B cell (primary cell): ENCODE measurements at regions not wholly inside any gene's neighbourhood (a gene's known extent, or its start where the extent isn't known, plus 50 kb on each side); places are given as distances from the start of the nearest gene placed in this dataset.

Source experiments
- CTCF ChIP-seq: fragments of 200-600 bp; IDR thresholded peaks from one replicate; pipeline ENCODE4 v1.8.0; 2022; ENCODE audit warnings: antibody characterized with exemption, mild to moderate bottlenecking
- EZH2 ChIP-seq: IDR thresholded peaks from 2 replicates; pipeline ENCODE4 v1.6.1; 2012; ENCODE audit warnings: borderline replicate concordance, low read depth, mild to moderate bottlenecking, moderate library complexity, low read length; ENCODE audit not compliant: insufficient read depth, poor library complexity, severe bottlenecking

DNA sequence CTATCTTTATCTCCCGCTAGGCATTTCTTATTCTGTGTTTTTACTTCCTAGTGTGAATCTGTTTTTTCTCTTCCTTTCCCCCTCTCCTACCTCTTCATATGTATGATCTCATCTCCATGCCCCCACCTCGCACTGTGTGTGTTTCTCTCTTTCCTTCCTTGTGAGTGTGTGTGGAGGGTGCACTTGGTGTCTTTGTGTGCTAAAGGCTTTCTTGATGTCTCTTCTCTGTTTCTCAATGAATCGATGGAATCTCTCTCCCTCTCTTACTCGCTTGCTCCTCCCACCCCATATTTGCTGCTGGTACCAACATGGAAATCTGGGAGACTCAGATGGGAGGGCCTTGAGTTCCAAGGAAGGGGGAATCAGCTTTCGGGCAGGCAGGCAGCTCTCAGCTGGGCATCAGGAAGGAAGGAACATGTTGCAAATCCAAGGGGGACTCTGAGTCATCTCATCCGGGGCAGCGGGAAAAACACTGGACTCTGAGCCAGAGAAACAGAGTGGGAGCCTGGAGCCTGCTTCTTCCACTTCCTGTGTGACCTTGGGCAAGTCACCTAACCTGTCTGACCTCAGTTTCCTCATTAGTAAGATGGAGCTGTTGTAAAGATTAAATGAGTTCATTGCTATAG lies 147.5 kb downstream of the PTPRU start:
- TF ChIP-seq CTCF (no peak), EZH2 (no peak)
